OCI-LY3 (cell line): ENCODE measurements at regions not wholly inside any gene's neighbourhood (a gene's known extent, or its start where the extent isn't known, plus 50 kb on each side); places are given as distances from the start of the nearest gene placed in this dataset.

ENCODE experiments used
- H2AFZ ChIP-seq: fragments of 200-600, 300-600 bp; shearing (Covaris generic); 2 replicates; pipeline ENCODE4 v1.6.0; 2014; ENCODE audit warnings: antibody characterized with exemption, low read depth, low read length
- H3K27ac ChIP-seq: fragments of 200-600, 300-600 bp; sonication (generic); 2 replicates; pipeline ENCODE4 v1.5.1; 2014; ENCODE audit warnings: mild to moderate bottlenecking, low read length, moderate library complexity, mixed read lengths
- H3K27me3 ChIP-seq: fragments of 200-600, 300-600 bp; sonication (generic); 2 replicates; pipeline ENCODE4 v1.6.1; 2014; ENCODE audit warnings: low read depth, low read length, mixed read lengths
- H3K36me3 ChIP-seq: fragments of 200-600, 300-600 bp; sonication (generic); replicated peaks from 2 replicates; pipeline ENCODE3; 2014; ENCODE audit warnings: low read depth, low read length, mixed read lengths
- H3K4me1 ChIP-seq: fragments of 300-600, 200-600 bp; sonication (generic); 2 replicates; pipeline ENCODE4 v1.6.1; 2014; ENCODE audit warnings: low read length, mixed read lengths
- H3K4me2 ChIP-seq: fragments of 200-600, 300-600 bp; sonication (generic); 2 replicates; pipeline ENCODE4 v1.6.1; 2014; ENCODE audit warnings: low read length, mixed read lengths
- H3K4me3 ChIP-seq: fragments of 300-600, 200-600 bp; sonication (generic); 2 replicates; pipeline ENCODE4 v1.5.1; 2014; ENCODE audit warnings: antibody characterized with exemption, mild to moderate bottlenecking, low read length, moderate library complexity
- H3K79me2 ChIP-seq: fragments of 300-600, 200-600 bp; shearing (Covaris generic); 2 replicates; pipeline ENCODE4 v1.6.1; 2014; ENCODE audit warnings: mild to moderate bottlenecking, low read length, mixed read lengths
- H3K9ac ChIP-seq: fragments of 300-600, 200-600 bp; shearing (Covaris generic); 2 replicates; pipeline ENCODE4 v1.6.0; 2014; ENCODE audit warnings: mild to moderate bottlenecking, low read length, moderate library complexity
- H3K9me3 ChIP-seq: fragments of 200-600, 300-600 bp; shearing (Covaris generic); 2 replicates; pipeline ENCODE4 v1.6.1; 2014; ENCODE audit warnings: low read length, mixed read lengths; ENCODE audit not compliant: insufficient read depth
- H4K20me1 ChIP-seq: fragments of 200-600, 300-600 bp; sonication (generic); 2 replicates; pipeline ENCODE4 v1.6.1; 2016; ENCODE audit warnings: low read length, mixed read lengths; ENCODE audit not compliant: insufficient read depth
- CTCF ChIP-seq: fragments of 200-600, 300-600 bp; sonication (generic); IDR thresholded peaks from 2 replicates; pipeline ENCODE4 v1.5.1; 2014; ENCODE audit warnings: antibody characterized with exemption, low read length, low read depth
- EZH2phosphoT487 ChIP-seq: fragments of 200-600 bp; shearing (Covaris generic); IDR thresholded peaks from 2 replicates; pipeline ENCODE4 v1.6.1; 2018; ENCODE audit warnings: antibody characterized with exemption, mixed run types, low read depth

- no peak overlapping the region for H3K9ac ChIP-seq
- H2AFZ ChIP-seq: no peak overlapping the region
- no peaks in the 10 kb centered on the region for H3K4me1 ChIP-seq
- no peaks in the 10 kb centered on the region for H3K9me3 ChIP-seq
- TF ChIP-seq EZH2phosphoT487 (no peak), CTCF (no peak)
- H3K36me3 ChIP-seq: no peaks in the 10 kb centered on the region
- no peaks in the 10 kb centered on the region for H3K79me2 ChIP-seq
- H3K4me3 ChIP-seq: no peak overlapping the region
- H4K20me1 ChIP-seq: no peaks in the 10 kb centered on the region
- H3K27ac ChIP-seq: no peak overlapping the region
- no peaks in the 10 kb centered on the region for H3K27me3 ChIP-seq
- no peak overlapping the region for H3K4me2 ChIP-seq
These were observed 66.8 kb upstream of the PTCHD4 start for GRCh38 chr6:48177786-48178185.

- Histone ChIP-seq H3K4me1 (no peaks in the 10 kb centered on the region), H3K4me2 (no peak overlapping the region), H3K27me3 (no peaks in the 10 kb centered on the region), H3K27ac (no peak overlapping the region), H3K79me2 (no peaks in the 10 kb centered on the region), H3K9ac (no peak overlapping the region), H3K36me3 (no peaks in the 10 kb centered on the region), H4K20me1 (no peaks in the 10 kb centered on the region), H2AFZ (no peak overlapping the region), H3K9me3 (no peaks in the 10 kb centered on the region), H3K4me3 (no peak overlapping the region)
- TF ChIP-seq EZH2phosphoT487: no peak
- no peak for TF ChIP-seq CTCF
These were observed 65.8 kb upstream of the PTCHD4 start for GRCh38 chr6:48176645-48177308.

GRCh38 chr6:48169635-48170034 is 58.6 kb upstream of the PTCHD4 start:
- Histone ChIP-seq H3K9ac (no peak overlapping the region), H3K27me3 (no peaks in the 10 kb centered on the region), H3K36me3 (no peaks in the 10 kb centered on the region), H4K20me1 (no peaks in the 10 kb centered on the region), H3K79me2 (no peaks in the 10 kb centered on the region), H3K4me1 (no peaks in the 10 kb centered on the region), H3K4me3 (no peak overlapping the region), H3K9me3 (no peaks in the 10 kb centered on the region), H3K27ac (no peak overlapping the region), H2AFZ (no peak overlapping the region), H3K4me2 (no peak overlapping the region)
- TF ChIP-seq EZH2phosphoT487: no peak
- no peak for TF ChIP-seq CTCF
